ENCODE measurements at regions not wholly inside any gene's neighbourhood (a gene's known extent, or its start where the extent isn't known, plus 50 kb on each side); places are given as distances from the start of the nearest gene placed in this dataset.

DNA sequence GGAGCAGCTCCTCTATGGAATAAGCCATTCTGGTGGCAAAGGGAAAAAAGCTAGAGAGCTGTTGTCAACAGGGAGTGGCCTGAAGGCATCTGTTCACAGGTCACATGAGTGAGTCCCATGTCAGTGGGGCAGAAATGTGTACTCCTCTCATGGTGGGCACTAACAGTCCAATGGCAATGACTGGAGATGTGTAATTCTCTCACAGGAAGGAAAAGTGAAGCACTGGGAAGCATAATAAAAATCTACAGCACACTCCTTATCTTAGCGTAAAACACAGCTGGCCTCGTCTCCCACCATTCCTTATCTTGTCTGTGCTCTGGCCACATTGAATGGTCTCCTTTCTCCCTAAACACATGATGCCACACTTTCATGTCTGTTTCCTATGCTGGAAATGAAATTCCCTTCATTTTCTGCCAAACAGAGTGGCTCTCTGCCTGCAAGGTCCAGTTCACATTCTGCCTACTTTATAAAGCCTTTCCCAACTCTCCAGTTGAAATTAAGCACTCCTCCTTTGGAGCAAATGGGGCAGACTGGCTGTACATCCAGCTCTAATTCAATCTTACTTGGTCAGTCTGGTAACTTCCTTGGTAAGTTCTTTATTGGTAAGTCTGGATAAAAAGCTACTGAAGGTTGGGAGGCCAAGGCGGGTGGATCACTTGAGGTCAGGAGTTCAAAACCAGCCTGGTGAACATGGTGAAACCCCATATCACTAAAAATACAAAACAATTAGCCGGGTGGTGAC is 139.8 kb downstream of the RPL22L1 start:
- no peak for DNase-seq (ENCODE audit: low read depth)

GRCh38 chr3:170728181-170728580 is 141.8 kb downstream of the RPL22L1 start:
- DNase-seq (ENCODE audit: low read depth): no peak

DNA sequence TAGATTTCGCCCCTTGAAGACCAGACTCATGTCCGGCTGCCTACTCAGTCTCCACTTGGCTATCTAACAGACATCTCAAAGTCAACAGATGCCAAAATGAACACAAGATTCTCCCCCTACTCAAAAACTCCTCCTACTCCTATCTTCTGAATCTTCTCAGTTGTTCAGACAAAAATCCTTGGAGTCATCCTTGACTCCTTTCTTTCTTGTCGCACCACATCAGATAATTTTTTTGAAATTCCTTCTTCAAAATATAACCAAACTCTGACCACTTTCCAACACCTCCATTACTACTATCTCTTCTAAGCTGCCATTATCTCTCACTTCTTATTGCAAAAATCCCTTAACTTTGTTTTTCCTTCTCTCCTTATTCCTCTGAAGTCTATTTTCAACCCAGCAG is 141.9 kb upstream of the SLC7A14 start:
- DNase-seq (ENCODE audit: low read depth): no peak

GRCh38 chr3:170726976-170727661 is 141.2 kb upstream of the SLC7A14 start:
- peak; percentile 87 for DNase-seq (ENCODE audit: low read depth)

DNA sequence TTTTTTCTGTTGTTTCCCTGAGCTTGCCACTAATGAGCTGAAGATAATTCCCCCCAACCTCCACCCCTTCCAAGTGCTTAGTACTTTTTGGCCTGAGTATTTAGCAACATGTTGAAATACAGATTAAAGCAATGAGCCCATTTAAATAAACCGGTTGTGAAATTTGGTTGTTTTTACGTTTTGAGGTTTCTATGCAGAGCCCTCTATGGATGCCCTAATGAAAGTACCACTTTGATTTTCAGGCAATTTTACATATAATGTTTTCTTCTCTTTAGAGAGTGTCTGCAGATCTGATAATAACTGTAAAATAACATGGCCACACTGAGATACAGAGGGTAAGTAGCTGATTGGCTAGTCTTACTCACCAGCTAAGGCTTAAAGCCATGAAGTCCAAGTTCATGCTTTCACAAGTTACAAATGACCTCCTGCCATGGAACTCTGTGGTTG is 139.4 kb upstream of the SLC7A14 start:
- no peak for DNase-seq (ENCODE audit: low read depth)

GRCh38 chr3:170724599-170725280 is 138.9 kb upstream of the SLC7A14 start:
- DNase-seq (ENCODE audit: low read depth): peak; percentile 88

- no peak for DNase-seq (ENCODE audit: low read depth)
Observed at GRCh38 chr3:170723241-170723640, 137.4 kb upstream of the SLC7A14 start.

DNA sequence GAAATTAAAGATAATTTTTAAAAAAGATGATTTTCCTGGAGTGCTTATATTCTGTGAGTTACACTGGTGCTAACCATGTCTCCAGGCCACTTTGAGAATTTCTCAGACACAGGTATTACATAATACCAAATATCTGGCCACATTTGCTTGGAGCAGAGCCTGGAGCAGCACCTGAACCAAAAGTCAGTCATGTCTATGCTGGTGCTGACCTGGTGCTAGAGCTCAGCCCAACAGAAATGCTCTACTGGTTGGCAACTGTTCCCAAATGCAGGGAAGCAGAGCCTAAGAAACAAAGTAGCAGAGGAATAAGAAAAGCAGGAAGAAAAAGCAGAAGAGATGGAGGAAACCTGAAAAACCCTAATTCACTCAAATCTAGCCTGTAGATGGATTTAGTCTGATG is 135.7 kb upstream of the SLC7A14 start:
- no peak for DNase-seq (ENCODE audit: low read depth)

DNA sequence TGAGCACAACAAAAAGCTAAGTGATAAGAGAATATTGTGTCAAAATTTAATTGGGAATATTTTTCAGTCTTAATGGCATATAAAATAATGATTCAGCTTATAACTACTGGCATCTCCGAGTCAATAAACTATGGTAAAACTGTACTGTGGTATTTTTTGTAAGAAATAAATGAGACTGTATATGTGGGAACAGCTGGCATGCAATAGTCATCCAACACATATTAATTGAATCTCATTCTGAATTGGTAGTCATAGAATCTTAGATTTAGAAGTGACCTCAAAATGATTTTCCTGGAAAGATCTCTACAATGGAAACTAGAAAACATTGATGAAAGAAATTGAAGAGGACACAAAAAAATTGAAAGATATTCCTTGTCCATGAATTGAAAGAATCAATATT is 133.4 kb upstream of the SLC7A14 start:
- DNase-seq (ENCODE audit: low read depth): no peak

- DNase-seq (ENCODE audit: low read depth): no peak
Observed at GRCh38 chr3:170718848-170719247, 133.0 kb upstream of the SLC7A14 start.

- DNase-seq (ENCODE audit: low read depth): no peak
Observed at GRCh38 chr3:170717410-170718402, 131.8 kb upstream of the SLC7A14 start.

GRCh38 chr3:170716172-170716805 is 130.4 kb upstream of the SLC7A14 start:
- DNase-seq (ENCODE audit: low read depth): no peak

- no peak for DNase-seq (ENCODE audit: low read depth)
Observed at GRCh38 chr3:170714562-170715535, 129.0 kb upstream of the SLC7A14 start.

GRCh38 chr3:170714122-170714521 is 128.2 kb upstream of the SLC7A14 start:
- DNase-seq (ENCODE audit: low read depth): no peak

GRCh38 chr3:170713653-170714052 is 127.8 kb upstream of the SLC7A14 start:
- DNase-seq (ENCODE audit: low read depth): no peak

- no peak for DNase-seq (ENCODE audit: low read depth)
Observed at GRCh38 chr3:170712798-170713197, 126.9 kb upstream of the SLC7A14 start.

DNA sequence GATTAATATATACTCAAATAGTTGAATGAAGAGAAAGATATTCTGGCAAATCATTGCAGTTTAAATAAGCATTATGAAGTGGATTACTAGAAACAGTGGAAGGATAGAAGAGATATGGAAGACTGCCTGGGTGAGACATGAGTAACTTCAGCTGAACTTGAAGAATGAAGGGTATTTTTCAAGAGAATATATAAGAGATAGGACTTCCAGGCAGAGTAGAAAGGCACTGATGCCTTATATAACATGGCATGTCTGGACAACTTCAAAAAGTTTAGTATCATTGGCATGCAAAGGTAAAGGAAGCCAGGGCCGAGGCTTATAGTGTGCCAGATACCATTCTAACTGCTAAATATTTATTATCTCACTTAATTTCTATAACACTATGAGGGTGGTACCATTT is 126.5 kb upstream of the SLC7A14 start:
- no peak for DNase-seq (ENCODE audit: low read depth)

GRCh38 chr3:170711786-170712185 is 125.9 kb upstream of the SLC7A14 start:
- DNase-seq (ENCODE audit: low read depth): no peak

DNA sequence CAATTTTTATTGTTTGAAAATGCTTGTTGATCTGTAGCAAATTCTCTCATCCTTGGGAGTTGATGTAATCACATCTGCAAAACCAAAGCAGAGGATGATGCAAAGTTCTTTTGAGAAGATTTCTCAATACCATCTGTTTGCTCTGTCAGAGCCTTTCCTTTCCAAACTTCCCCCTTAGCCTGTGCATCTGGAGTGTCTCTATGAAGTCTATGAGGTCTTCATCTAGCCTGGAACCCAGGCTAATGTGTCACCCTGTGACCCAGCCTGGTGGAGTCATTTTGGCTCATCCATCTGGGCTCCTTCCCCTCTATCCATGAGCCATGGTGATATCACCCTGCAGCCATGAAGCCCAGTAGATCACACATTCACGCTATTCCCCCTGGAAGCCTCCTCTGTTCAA is 123.2 kb upstream of the SLC7A14 start:
- DNase-seq (ENCODE audit: low read depth): no peak

DNA sequence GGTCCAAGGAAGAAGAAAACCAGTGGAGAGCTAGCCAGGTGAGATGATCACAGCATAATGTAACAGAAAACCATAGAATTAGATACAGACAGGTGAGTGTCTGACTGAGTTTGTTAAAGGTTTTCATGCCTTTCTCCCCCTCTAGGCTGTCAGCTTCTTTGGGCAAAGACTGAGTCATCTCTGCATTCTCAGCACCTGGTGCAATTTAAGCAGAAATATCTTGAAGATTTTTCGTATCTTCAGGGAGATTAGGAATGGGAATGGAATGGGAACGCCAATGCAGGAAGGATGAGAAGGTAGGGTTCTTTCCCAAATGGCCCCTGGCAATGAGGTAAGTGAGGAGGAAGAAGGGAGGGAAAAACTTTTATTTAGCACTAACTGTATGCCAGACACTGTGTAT is 122.0 kb upstream of the SLC7A14 start:
- no peak for DNase-seq (ENCODE audit: low read depth)
